Amniotic stem cell (primary cell): ENCODE measurements at regions not wholly inside any gene's neighbourhood (a gene's known extent, or its start where the extent isn't known, plus 50 kb on each side); places are given as distances from the start of the nearest gene placed in this dataset.

Experiments
- DNase-seq: peaks from one replicate; lab custom pipeline; 2025; lab: John Stamatoyannopoulos, UW

DNA sequence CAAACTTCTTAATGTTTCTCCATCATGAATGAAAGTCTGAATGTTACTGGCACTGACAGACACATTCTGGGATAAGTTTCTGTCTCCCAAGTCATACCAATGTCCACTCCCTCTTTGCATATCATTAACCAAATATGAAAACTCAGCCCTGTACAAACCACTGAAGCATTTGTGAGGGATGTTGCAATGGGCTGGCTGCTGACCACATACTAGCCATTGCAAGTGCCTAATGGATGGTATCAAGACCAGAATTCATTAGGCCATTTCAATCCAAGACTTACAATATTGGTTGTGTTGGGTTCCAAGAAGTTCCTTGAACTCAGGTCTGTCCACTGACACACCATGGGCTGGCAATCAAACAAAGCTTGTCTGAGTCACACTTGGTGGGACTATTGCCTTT, 73.8 kb downstream of the CBLN2 start:
- DNase-seq = no peak

DNA sequence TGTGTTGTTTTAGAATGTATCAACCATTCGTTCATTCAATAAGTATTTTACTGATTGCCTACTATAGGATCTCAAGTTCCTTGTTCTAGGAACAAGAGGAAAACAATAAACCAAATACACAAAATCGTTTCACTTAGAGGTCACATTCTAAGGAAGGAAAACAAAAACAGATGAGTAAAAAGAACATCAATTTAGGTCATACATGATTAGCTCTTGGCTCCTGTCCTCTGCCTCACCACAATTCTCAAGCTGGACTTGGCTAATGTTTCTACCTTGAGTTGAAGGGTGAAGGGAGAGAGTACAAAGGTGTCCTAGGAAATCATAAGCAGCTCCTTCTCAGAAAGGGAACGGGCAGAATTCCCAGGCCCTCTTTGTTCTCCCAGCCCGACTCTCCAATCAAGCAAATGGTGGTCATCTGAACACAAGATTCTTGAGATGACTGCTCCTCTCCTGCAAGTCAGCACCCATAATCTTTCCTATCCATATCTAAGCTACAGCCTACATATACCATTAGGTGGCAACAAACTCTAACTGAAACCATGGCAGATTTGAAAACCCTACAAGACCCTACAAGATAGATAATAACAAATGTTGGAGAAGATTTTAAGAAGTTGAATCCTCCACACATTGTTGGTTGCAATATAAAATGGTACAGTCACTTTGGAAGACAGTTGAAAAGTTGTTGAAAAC, 76.0 kb downstream of the CBLN2 start:
- DNase-seq = no peak

DNA sequence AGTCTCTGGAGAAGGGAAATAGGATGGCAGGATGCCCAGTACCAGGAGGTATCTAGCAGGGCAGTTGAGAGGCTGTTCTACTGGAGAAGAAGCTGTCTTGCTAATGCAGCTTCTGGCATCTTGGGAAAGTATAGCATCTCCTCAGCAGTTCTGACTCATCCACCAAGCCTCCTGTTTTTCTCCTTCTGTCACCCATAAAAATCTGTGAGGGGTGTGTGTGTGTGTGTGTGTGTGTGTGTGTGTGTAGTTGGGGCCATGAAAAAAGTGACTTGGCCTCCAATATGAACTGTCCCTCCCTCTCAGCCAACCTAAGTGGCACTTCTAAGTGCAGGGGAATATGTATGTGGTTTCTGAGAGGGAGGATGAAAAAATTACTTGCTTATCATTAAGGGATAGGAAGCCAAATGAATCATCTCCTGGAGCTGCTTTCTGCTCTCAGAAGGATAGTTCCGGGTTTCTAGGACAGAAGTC, 83.9 kb downstream of the CBLN2 start:
- no peak for DNase-seq

DNA sequence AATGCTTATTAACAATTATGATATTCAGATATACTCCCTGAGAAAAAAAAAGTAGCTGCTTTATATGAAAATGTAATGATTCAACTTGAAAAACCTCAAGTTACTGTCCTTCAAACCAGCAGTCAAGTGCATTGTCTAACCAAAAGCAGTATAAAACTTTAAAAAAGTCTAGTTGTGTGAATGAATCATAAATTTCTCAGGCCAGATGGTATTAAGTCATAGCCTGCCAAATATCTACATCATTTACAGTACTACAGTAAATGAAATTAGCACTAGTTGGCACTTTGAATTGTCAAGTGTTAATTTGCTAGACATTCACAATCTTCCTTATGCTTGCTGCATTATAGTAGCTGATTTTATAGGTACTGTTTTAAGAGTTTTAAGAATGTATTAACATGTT, 85.9 kb downstream of the CBLN2 start:
- DNase-seq = no peak

DNA sequence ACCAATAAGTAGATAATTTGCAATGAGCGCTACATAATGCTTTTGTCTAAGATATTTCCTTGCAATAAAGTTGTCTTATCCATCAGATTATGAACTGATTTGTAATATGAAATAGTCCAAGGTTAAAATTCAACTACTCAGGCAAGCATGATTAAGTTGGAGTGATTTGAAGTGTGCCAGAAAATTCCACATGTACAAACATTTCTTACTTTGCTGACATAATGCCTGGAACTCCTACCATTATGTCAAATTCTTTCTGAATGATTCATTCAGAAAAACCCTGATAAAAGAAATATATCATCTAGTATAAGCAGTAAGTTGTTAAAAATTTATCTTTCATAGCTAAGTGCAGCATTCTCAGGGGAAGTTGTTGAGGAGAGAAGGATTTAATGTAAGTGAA, 87.3 kb downstream of the CBLN2 start:
- no peak for DNase-seq

DNA sequence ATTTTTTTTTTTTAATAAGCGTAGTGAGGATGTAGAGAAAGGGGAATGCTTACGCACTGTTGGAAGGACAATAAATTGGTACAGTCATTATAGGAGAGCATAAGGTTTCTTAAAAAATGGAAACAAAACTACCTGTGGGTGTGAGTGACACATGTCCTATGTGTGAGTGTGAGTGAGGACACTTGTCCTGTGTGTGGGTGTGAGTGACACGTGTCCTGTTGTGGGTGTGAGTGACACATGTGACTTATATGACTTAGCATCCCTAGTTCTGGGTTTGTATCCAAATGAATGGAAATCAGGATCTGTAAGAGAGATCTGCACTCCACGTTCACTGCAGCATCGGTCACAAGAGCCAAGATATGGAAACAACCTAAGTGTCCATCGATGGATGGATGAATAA, 91.8 kb downstream of the CBLN2 start:
- DNase-seq = no peak

DNA sequence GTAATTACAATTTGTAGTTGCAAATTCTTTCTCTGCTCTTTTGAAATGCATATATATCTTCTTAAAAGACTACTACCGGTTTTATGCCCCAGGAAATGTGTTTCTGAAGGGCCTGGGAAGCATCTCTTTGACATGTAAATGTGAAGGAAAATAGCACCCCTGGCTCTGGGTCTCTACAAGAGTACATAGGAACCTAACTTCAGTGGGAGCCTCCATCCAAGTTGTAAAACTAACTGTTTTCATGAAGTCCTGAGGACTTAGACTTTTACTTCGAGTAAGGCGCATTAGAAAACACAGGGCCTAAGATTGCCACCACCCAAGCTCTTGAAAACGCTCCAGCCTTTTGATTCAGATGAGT, 99.4 kb downstream of the CBLN2 start:
- DNase-seq = no peak

DNA sequence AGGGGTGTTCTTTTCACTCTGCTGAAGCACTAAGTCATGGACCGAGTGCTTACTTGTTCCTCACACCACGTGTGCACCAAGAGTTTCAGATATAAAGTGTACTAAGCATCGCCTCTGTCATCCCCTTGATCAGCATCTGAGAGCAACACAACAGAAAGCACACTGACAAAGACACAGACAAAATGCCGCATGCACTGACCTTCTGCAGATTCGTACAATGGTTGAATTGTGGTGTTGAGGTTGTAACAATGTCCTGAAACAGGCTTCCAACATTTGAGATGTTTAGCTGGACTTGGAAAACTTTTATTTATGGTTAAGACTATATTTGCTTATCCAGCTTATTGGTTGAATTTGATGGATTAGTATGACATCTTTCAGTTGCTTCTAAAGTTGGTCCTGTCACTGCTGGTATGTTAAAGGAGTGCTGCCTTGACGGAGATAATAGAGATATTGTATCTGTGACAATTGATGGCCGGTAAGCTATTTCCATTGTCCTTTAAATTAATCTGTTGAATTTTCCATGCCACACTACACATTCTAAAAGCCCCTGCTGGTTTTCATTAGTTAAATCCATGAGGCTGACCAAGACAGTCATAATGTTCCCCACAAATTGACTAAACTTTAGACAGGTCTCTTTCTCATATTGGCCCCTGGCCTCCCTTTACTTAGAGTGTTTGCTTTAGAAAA, 99.9 kb downstream of the CBLN2 start:
- no peak for DNase-seq

DNA sequence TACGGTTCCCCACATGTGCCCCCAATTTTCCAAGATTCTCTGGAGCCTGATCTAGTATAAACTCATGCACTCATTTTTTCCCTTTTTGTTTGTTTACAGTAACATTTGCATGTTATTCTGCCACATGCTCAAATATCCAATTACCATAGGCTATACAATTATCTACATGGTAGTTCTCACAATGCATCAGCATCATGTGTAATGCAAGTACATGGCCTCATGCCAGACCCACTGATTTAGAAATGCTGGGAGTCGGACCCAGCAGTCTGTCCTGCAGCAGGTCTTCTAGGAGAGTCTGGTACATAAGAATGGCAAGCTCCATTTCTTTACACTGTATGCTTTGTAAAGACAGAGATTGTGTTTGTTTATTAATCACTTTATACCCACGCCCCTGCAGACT, 107.7 kb downstream of the CBLN2 start:
- DNase-seq = no peak

DNA sequence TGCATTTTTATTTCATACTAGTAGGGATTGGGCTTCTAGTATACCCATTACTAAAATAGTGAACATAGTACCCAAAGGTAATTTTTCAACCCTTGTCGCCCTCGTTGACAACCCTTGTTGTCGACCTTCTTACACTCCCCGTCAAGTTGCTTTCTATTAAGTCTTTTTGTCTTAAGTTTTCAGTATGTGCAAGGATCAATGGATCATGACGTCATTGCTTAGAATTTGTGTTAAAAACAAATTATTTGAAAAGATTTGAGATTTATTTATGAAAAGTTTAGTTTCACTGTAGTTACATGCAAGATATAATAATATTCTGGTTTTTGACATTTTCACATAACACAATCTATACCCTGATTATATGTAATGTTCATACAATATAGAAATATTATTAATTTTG, 110.4 kb downstream of the CBLN2 start:
- DNase-seq = no peak

DNA sequence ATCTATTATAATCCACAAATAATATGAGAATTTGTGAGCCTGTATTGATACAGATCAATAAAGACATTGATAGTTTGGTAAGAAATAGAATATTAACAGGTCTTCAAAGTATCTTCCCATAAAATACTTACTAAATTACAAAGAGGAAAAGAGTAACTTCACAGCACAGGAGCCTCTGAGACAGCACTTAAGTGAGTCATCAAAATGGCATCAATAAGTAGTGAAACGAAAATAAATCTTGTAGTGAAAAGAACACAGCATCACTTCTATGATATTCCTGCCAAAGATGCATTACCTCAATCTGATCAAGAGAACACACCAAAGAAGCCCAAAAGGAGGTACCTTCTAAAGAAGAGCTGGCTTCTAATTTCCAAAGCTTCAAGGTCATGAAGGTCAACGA, 116.4 kb downstream of the CBLN2 start:
- no peak for DNase-seq

DNA sequence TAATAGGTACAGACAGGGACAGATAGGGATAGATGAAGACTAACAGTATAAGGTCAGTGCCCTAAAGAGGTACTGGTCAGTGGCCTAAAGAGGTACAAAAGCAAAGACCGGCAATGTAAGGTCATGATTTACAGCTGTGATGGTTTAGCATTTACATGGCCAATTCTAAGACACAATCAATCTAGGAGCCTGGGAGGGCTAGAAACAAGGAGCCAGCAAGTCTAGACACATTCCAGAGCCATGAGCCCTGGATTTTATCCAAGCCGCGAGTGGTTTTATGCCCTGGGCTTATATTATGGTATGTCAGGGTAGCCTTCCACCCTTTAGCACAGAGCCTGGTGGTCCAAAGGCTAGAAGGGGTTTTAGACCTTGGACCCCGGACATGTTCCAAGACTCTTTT, 124.2 kb downstream of the CBLN2 start:
- no peak for DNase-seq

DNA sequence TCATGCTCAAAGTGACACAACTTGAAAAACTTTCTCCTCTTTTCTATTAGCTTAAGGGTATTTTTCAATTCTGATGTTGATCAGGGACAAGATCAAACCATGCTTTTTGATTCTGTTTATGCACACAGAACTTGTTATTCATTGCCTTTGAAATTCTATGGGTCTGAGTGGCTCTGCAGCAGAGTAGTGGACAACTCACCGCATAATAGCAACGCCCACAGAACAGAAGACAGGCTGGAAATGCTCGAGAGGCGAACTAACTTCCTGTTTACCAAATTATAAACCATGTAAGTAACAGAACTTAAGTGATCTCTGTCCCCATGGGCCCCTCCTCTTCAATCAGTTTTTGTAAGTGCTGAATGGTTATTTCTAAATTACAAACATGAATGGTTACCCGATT, 131.2 kb downstream of the CBLN2 start:
- no peak for DNase-seq

DNA sequence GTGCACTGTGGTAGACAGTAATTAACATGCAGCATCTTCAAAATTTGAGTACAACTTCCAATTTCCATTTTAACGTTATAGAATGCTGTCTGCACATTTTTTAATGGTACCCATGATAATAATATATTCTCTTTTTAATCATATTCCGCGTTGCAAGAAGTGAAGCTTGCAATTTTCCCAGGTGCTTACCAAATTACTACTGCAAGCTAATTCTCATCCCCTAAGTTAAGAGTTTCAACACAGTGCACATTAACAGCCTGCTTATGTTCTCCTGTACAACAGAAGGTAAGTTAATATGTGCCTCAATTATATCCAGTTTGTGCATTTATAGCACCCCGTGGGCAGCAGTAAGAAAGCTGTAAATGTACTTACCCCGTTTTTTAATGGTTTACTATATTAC, 132.9 kb downstream of the CBLN2 start:
- no peak for DNase-seq

DNA sequence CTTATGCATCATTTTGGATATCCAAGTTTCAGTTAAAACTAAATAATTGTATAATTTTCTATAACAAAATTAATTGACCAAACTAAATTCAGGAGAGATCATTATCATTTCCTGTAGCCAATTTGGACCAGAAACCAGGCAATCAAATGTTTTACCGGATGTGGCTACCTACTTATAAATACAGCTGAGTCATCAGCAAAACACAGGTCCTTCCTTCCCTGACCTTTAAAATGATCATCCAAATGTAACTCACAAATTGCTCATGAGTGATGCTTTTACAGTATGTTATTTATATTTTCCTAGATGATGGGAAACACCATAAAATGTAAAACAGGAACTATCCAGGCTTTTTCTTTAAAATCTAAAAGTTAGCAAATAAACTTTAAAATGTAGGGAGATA, 133.7 kb downstream of the CBLN2 start:
- DNase-seq = no peak

DNA sequence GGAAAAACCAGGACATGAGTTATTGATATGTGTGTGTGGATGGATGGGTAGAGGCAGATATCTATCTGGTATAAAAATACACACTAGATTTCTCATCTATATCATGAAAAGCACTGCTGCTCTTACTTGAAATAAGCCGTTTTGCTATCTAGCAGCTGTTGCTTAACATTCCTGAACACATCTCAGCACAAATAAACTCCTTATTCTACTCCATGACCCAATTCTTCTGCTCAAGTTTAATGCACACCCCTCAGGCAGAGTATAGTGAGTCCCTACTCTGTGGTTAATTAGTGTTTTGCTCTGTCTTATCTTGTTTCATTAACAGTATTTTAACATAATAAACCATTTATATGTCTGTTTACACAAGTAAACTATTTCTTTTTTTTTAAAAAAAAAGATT, 134.2 kb downstream of the CBLN2 start:
- DNase-seq = no peak

DNA sequence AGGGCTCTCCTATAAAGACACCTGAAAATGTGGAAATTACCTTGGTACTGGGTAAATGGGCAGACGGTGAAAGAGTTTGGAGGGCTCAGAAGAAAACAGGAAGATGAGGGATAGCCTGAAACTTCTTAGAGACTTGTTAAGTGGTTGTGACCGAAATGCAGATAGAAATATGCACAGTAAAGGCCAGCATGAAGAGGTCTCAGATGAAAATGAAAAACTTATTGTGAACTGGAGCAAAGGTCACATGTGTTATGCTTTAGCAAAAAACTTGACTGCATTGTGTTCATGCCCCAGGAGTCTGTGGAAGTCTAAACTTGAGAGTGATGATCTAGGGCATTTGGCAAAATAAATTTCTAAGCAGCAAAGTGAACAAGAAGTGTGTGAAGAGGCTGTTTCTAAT, 137.1 kb downstream of the CBLN2 start:
- no peak for DNase-seq

DNA sequence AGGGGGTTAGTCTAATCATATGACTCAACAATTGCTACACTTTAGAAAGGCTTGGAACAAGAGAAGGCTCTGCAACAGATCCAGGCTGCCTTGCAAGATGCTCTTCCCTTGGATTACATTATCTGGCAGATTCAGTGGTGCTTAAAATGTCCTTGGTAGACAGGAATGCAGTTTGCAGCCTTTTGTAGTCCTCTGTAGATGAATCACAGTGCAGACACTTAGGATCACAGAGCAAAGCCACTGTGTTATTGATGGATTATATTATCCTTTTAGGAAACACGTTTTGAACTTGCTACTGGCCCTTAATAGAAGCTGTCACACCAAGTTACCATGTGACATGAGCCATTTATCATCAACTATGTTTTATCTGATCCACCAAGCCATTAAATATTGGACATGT, 152.2 kb downstream of the CBLN2 start:
- no peak for DNase-seq

DNA sequence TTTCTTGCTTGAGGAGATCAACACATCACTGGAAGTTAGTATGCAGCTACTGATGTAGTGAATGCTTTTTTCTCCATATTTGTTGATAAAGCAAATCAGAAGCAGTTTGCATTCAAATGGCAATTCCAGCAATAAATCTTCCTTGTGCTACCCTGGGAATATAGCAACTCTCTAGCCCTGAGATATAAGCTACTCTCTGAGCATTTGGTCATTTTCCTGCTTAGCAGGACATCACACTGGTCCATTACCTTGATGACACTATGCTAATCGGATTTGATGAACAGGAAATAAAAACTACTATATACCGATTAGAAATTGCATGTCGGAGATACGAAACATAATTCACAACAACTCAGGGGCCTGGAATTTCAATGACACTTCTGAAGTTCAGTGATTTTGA, 152.7 kb downstream of the CBLN2 start:
- no peak for DNase-seq

DNA sequence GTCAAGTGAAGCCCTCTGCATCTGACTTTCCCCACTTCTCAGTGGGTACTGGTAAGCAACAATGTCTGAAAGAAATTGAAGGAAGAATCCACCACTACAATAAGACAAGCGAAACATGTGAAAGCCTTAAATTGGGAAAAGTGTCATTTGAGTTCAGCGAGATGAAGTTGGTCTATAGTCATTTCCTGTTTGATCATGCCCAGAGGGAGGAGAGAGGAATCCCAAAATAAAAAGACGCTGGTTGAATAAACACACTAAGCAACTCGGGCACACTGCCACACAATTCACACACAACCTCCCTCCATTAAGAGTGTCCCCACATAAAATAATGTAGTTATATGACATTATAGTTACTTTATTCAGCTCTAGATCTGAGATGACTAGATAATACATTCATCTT, 166.1 kb downstream of the CBLN2 start:
- no peak for DNase-seq

DNA sequence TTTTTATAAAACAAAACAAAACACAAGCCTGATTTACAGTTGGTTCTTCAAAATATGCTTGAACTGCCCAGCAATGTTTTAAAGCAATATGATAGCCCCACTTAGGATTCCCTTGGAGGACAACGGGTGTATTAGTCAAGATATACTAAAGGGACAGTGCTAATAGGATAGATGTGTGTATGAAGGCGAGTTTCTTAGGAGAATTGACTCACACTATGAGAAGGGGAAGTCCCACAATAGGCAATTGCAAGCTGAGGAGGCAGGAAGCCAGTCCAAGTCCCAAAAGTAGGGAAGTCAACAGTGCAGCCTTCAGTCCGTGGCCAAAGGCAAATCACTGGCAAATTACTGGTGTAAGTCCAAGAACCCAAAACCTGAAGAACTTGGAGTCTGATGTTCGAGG, 167.9 kb downstream of the CBLN2 start:
- no peak for DNase-seq

DNA sequence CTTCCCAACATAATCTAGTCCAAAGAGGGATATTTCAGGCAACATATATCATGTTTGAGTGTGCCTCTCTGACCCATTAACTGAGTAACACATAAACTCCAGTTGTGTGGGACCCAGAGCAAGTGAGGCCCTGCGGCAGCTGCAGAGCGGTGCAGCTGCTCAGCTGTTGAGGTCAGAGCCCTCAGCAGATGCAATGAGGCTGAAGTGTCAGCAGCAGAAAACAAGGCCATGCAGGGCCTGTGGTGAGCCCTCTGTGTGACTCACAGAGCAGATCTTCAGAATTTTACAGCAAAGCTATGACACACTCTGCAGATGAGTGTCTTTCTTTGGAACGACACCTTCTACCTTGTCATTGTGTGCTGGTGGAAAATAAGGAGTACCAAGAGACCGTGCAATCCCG, 168.5 kb downstream of the CBLN2 start:
- DNase-seq = no peak

DNA sequence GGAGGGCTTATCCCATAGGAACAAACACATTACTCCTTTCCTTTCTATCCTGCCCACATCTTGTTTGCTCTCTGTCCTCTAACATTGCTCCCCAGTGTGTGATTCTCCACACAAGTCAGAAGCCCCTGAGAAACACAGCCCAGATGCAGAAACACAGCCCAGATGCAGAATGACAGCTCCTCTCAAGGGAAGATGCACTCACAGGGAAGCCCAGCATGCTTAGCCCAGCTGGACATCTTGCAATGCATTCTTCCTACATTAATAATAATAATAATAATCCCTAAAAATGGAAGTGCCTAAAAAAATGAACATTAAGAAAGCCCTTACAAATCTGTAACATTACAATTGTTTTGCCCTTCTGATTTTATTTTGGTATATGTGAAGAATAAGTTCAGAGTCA, 172.1 kb downstream of the CBLN2 start:
- no peak for DNase-seq

DNA sequence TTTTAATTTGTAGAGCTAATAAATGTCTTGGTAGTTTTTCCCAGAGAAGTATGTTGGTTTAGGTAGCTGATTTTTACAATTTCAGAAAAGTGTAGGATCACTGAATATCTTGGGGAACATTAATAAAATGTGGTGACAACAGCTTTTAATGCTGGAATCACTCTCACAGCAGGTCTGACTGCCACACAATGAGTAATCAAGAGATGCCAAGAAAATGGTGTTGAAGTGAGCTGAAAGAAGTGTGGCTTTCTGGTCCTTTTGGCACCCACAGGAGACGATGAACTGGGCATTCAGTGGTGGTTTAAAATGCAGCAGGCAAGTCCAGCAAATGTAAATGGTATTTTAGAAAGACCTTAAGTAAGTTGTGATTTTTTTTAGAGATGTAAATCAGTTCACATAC, 175.8 kb downstream of the CBLN2 start:
- no peak for DNase-seq
